GM21515 (cell line): ENCODE measurements at regions not wholly inside any gene's neighbourhood (a gene's known extent, or its start where the extent isn't known, plus 50 kb on each side); places are given as distances from the start of the nearest gene placed in this dataset.

Experiments used
- ATAC-seq: cut with Tn5 transposase; IDR thresholded peaks from one replicate; pipeline ENCODE4 v1.9.1; 2021; ENCODE audit not compliant: unreplicated experiment

GRCh38 chr4:100809506-100809905, 291.7 kb upstream of the EMCN start:
- ATAC-seq: no peak

- ATAC-seq: no peak
Measured at GRCh38 chr4:100806988-100807387, 289.2 kb upstream of the EMCN start.

GRCh38 chr4:100805538-100805937, 287.7 kb upstream of the EMCN start:
- ATAC-seq: no peak

GRCh38 chr4:100804576-100805360, 286.9 kb upstream of the EMCN start:
- no peak for ATAC-seq

- no peak for ATAC-seq
Measured at GRCh38 chr4:100803751-100804150, 285.9 kb upstream of the EMCN start.

GRCh38 chr4:100799761-100800539, 282.1 kb upstream of the EMCN start:
- ATAC-seq: no peak

GRCh38 chr4:100797791-100798190, 280.0 kb upstream of the EMCN start:
- ATAC-seq: no peak

- ATAC-seq: no peak
Measured at GRCh38 chr4:100797356-100797755, 279.5 kb upstream of the EMCN start.

- ATAC-seq: no peak
Measured at GRCh38 chr4:100796332-100796731, 278.5 kb upstream of the EMCN start.

GRCh38 chr4:100795581-100795980, 277.8 kb upstream of the EMCN start:
- no peak for ATAC-seq

GRCh38 chr4:100790836-100791615, 273.2 kb upstream of the EMCN start:
- no peak for ATAC-seq

- no peak for ATAC-seq
Measured at GRCh38 chr4:100789991-100790390, 272.2 kb upstream of the EMCN start.

GRCh38 chr4:100786481-100786880, 268.7 kb upstream of the EMCN start:
- no peak for ATAC-seq

GRCh38 chr4:100782356-100782755, 264.5 kb upstream of the EMCN start:
- ATAC-seq: no peak

GRCh38 chr4:100781435-100781834, 263.6 kb upstream of the EMCN start:
- no peak for ATAC-seq

- ATAC-seq: no peak
Measured at GRCh38 chr4:100780126-100780525, 262.3 kb upstream of the EMCN start.

- ATAC-seq: no peak
Measured at GRCh38 chr4:100778431-100778830, 260.6 kb upstream of the EMCN start.

GRCh38 chr4:100762738-100763137, 244.9 kb upstream of the EMCN start:
- ATAC-seq: no peak

GRCh38 chr4:100754751-100755150, 236.9 kb upstream of the EMCN start:
- ATAC-seq: no peak

- ATAC-seq: no peak
Measured at GRCh38 chr4:100746141-100746739, 228.4 kb upstream of the EMCN start.

GRCh38 chr4:100742045-100742444, 224.2 kb upstream of the EMCN start:
- no peak for ATAC-seq
